H1 (cell line): ENCODE measurements at regions not wholly inside any gene's neighbourhood (a gene's known extent, or its start where the extent isn't known, plus 50 kb on each side); places are given as distances from the start of the nearest gene placed in this dataset.

Source experiments
- ATF3 ChIP-seq: IDR thresholded peaks from 2 replicates; pipeline ENCODE4 v1.6.1; 2011; ENCODE audit warnings: low read depth, mild to moderate bottlenecking, low read length; ENCODE audit not compliant: insufficient read depth
- BACH1 ChIP-seq: IDR thresholded peaks from 2 replicates; pipeline ENCODE4 v1.6.1; 2012; ENCODE audit warnings: low read length, improper control_type of control experiment
- BCL11A ChIP-seq, 2 experiments: IDR thresholded peaks; one replicate each; pipeline ENCODE4 v1.6.1; 2011; ENCODE audit warnings: low read depth in 2 of 2, low read length in 2 of 2, mild to moderate bottlenecking in 2 of 2
- CBX5 ChIP-seq: fragments of 300-800, 300-1000 bp; sonication (generic); IDR thresholded peaks from 2 replicates; pipeline ENCODE4 v1.7.1; 2016; ENCODE audit warnings: antibody characterized with exemption, low read length, low read depth
- CREB1 ChIP-seq: IDR thresholded peaks from 2 replicates; pipeline ENCODE4 v1.6.1; 2012; ENCODE audit warnings: inconsistent platforms
- CTBP2 ChIP-seq: IDR thresholded peaks from 2 replicates; pipeline ENCODE4 v1.7.0; 2011; ENCODE audit warnings: borderline replicate concordance, mild to moderate bottlenecking, moderate library complexity, mixed read lengths, low read length; ENCODE audit not compliant: insufficient read depth, insufficient read length
- EGR1 ChIP-seq: IDR thresholded peaks from 2 replicates; pipeline ENCODE4 v1.6.1; 2011; ENCODE audit warnings: low read depth, low read length, borderline replicate concordance
- EZH2 ChIP-seq: fragments of 200-600 bp; sonication (generic); IDR thresholded peaks from 2 replicates; pipeline ENCODE4 v1.7.1; 2012; ENCODE audit warnings: low read depth, mild to moderate bottlenecking, moderate library complexity, low read length, inconsistent platforms; ENCODE audit not compliant: severe bottlenecking
- FOSL1 ChIP-seq: IDR thresholded peaks from 2 replicates; pipeline ENCODE4 v1.6.1; 2011; ENCODE audit warnings: mild to moderate bottlenecking, low read depth, low read length, moderate library complexity; ENCODE audit not compliant: insufficient read depth
- KDM1A ChIP-seq: fragments of 200-600, 300-600 bp; sonication (generic); IDR thresholded peaks from 2 replicates; pipeline ENCODE4 v1.7.1; 2016; ENCODE audit warnings: mild to moderate bottlenecking, low read length, borderline replicate concordance
- KDM4A ChIP-seq: IDR thresholded peaks from one replicate; pipeline ENCODE4 v1.7.1; 2012; ENCODE audit warnings: low read depth, mild to moderate bottlenecking, moderate library complexity, low read length, inconsistent platforms; ENCODE audit not compliant: severe bottlenecking
- MAFK ChIP-seq: IDR thresholded peaks from 2 replicates; pipeline ENCODE4 v1.6.1; 2012; ENCODE audit warnings: low read depth, mild to moderate bottlenecking, improper control_type of control experiment, low read length
- NRF1 ChIP-seq: IDR thresholded peaks from 2 replicates; pipeline ENCODE4 v1.6.1; 2011; ENCODE audit warnings: mild to moderate bottlenecking, low read depth, low read length, improper control_type of control experiment
- PHF8 ChIP-seq: fragments of 200-600 bp; sonication (generic); conservative IDR thresholded peaks from 2 replicates; pipeline ENCODE4 v1.7.1; 2012; ENCODE audit warnings: low read depth, mild to moderate bottlenecking, inconsistent platforms, low read length, moderate library complexity
- POU5F1 ChIP-seq: IDR thresholded peaks from 2 replicates; pipeline ENCODE4 v1.6.1; 2011; ENCODE audit warnings: low read depth, mild to moderate bottlenecking, low read length, moderate library complexity
- RBBP5 ChIP-seq: IDR thresholded peaks from 2 replicates; pipeline ENCODE4 v1.7.1; 2012; ENCODE audit warnings: low read depth, mild to moderate bottlenecking, inconsistent platforms, low read length, moderate library complexity, borderline replicate concordance
- RNF2 ChIP-seq: fragments of 200-900, 300-1000 bp; sonication (generic); IDR thresholded peaks from 2 replicates; pipeline ENCODE4 v1.7.1; 2016; ENCODE audit warnings: borderline replicate concordance, low read depth, mild to moderate bottlenecking, antibody characterized with exemption, low read length; ENCODE audit not compliant: poor library complexity, severe bottlenecking; ENCODE audit errors: missing control alignments
- RXRA ChIP-seq: IDR thresholded peaks from 2 replicates; pipeline ENCODE4 v1.6.1; 2011; ENCODE audit warnings: low read depth, mild to moderate bottlenecking, low read length, moderate library complexity; ENCODE audit not compliant: insufficient read depth
- SAP30 ChIP-seq: fragments of 300-600 bp; sonication (generic); IDR thresholded peaks from 2 replicates; pipeline ENCODE4 v1.7.1; 2012; ENCODE audit warnings: low read length, moderate library complexity, mild to moderate bottlenecking, inconsistent platforms; ENCODE audit not compliant: insufficient read depth, insufficient replicate concordance
- SIRT6 ChIP-seq: IDR thresholded peaks from one replicate; pipeline ENCODE4 v1.7.1; 2012; ENCODE audit warnings: low read length, inconsistent platforms
- SP1 ChIP-seq: IDR thresholded peaks from 2 replicates; pipeline ENCODE4 v1.6.1; 2011; ENCODE audit warnings: low read depth, low read length
- SP2 ChIP-seq: IDR thresholded peaks from 2 replicates; pipeline ENCODE4 v1.6.1; 2012; ENCODE audit warnings: mild to moderate bottlenecking, low read length, inconsistent platforms
- SRF ChIP-seq: IDR thresholded peaks from 2 replicates; pipeline ENCODE4 v1.6.1; 2011; ENCODE audit warnings: mild to moderate bottlenecking, low read depth, low read length, moderate library complexity
- TCF12 ChIP-seq: IDR thresholded peaks from 2 replicates; pipeline ENCODE4 v1.6.1; 2011; ENCODE audit warnings: low read depth, mild to moderate bottlenecking, low read length
- TF ChIP-seq, protein P1 (sequence below): IDR thresholded peaks from 2 replicates; pipeline ENCODE4 v1.6.1; 2012; ENCODE audit warnings: low read length, inconsistent platforms

DNA sequence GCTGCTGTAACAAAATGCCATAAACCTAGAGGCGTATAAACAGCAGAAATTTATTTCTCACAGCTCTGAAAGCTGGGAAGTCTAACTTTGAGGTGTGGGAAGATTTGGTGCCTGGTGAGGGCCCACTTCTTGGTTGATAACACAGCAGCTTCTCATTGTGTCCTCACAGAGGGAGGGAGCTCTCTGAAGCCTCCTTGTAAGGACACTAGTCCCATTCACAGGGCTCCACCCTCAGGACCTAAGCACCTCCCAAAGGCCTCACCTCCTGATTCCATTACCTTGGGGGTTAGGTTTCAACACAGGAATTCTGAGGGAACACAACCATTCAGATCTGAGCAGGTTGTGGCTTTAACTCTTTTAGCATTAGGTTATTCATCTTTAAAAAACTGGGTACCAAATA lies 380.3 kb upstream of the ATP10A start (continued):
- TF ChIP-seq, protein P1, sequence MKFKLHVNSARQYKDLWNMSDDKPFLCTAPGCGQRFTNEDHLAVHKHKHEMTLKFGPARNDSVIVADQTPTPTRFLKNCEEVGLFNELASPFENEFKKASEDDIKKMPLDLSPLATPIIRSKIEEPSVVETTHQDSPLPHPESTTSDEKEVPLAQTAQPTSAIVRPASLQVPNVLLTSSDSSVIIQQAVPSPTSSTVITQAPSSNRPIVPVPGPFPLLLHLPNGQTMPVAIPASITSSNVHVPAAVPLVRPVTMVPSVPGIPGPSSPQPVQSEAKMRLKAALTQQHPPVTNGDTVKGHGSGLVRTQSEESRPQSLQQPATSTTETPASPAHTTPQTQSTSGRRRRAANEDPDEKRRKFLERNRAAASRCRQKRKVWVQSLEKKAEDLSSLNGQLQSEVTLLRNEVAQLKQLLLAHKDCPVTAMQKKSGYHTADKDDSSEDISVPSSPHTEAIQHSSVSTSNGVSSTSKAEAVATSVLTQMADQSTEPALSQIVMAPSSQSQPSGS: no peak
- TF ChIP-seq NRF1 (no peak), SP2 (no peak), RNF2 (no peak), CBX5 (no peak), RXRA (no peak), ATF3 (no peak), CTBP2 (no peak), SRF (no peak), SIRT6 (no peak), EZH2 (no peak), SAP30 (no peak), BCL11A (IDR thresholded peaks at IDR 0.05; ENCODE audit: low read depth in 2 of 2, low read length in 2 of 2) (no peak), MAFK (no peak), KDM1A (no peak), CREB1 (no peak), TCF12 (no peak), SP1 (no peak), PHF8 (no peak), POU5F1 (no peak), FOSL1 (no peak), KDM4A (no peak), BACH1 (no peak), EGR1 (no peak), RBBP5 (no peak)
- TF ChIP-seq, all 59 proteins: peak for 6
